ENCODE measurements at regions not wholly inside any gene's neighbourhood (a gene's known extent, or its start where the extent isn't known, plus 50 kb on each side); places are given as distances from the start of the nearest gene placed in this dataset.

GRCh38 chr3:64289622-64290021 lies 64.4 kb upstream of the PRICKLE2 start:
- no peak overlapping the region for H3K4me3 ChIP-seq (ENCODE audit: low read depth, low read length)
- no peaks in the 10 kb centered on the region for H3K27me3 ChIP-seq (ENCODE audit: insufficient read depth, low read length)
- H3K79me2 ChIP-seq (ENCODE audit: control insufficient read depth, insufficient read depth, low read length, unreplicated experiment): no peaks in the 10 kb centered on the region
- no peak overlapping the region for H2AFZ ChIP-seq (ENCODE audit: low read length, unreplicated experiment)
- no peaks in the 10 kb centered on the region for H3K36me3 ChIP-seq (ENCODE audit: insufficient read depth, low read length)
- peaks cover 33% of the 10 kb centered on the region for H3K4me1 ChIP-seq (ENCODE audit: control insufficient read depth, insufficient read depth, low read length, unreplicated experiment)
- no peak overlapping the region for H3K27ac ChIP-seq (ENCODE audit: low read depth, low read length)

GRCh38 chr3:64278625-64279024 lies 53.4 kb upstream of the PRICKLE2 start:
- H3K4me1 ChIP-seq (ENCODE audit: control insufficient read depth, insufficient read depth, low read length, unreplicated experiment): no peaks in the 10 kb centered on the region
- no peaks in the 10 kb centered on the region for H3K36me3 ChIP-seq (ENCODE audit: insufficient read depth, low read length)
- H3K27me3 ChIP-seq (ENCODE audit: insufficient read depth, low read length): no peaks in the 10 kb centered on the region
- no peaks in the 10 kb centered on the region for H3K79me2 ChIP-seq (ENCODE audit: control insufficient read depth, insufficient read depth, low read length, unreplicated experiment)
- H3K4me3 ChIP-seq (ENCODE audit: low read depth, low read length): no peak overlapping the region
- H3K27ac ChIP-seq (ENCODE audit: low read depth, low read length): no peak overlapping the region
- no peak overlapping the region for H2AFZ ChIP-seq (ENCODE audit: low read length, unreplicated experiment)

DNA sequence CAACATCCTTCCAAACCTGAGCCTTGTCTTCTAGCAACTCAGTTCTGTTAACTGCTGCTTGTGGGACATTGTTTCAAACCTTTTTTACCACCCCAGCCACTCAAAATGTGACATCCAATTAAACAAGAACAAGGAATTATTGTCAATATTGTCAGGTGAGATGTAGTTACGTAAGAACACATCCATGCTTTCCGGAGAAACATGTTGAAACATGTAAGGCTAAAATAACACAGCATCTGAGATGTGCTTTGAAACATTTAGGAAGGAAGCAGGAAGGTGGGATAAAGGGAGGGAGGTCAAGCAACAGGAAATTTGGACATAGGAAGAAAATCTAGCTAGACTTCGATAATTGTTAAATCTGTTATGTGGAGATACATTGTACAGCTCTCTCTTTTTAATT lies 50.9 kb upstream of the PRICKLE2 start:
- Histone ChIP-seq H3K4me1 (ENCODE audit: control insufficient read depth, insufficient read depth, low read length, unreplicated experiment) (no peaks in the 10 kb centered on the region), H3K27me3 (ENCODE audit: insufficient read depth, low read length) (no peaks in the 10 kb centered on the region), H3K4me3 (ENCODE audit: low read depth, low read length) (no peak overlapping the region), H3K27ac (ENCODE audit: low read depth, low read length) (no peak overlapping the region), H3K36me3 (ENCODE audit: insufficient read depth, low read length) (no peaks in the 10 kb centered on the region), H2AFZ (ENCODE audit: low read length, unreplicated experiment) (no peak overlapping the region), H3K79me2 (ENCODE audit: control insufficient read depth, insufficient read depth, low read length, unreplicated experiment) (no peaks in the 10 kb centered on the region)
